Memory B cell (primary cell): ENCODE measurements at regions not wholly inside any gene's neighbourhood (a gene's known extent, or its start where the extent isn't known, plus 50 kb on each side); places are given as distances from the start of the nearest gene placed in this dataset.

Experiments used
- ATAC-seq: fragments of 150-1000 bp; cut with Tn5 transposase; 2 replicates; pipeline ENCODE4 v1.10.0; 2021; ENCODE audit warnings: low read depth, mild to moderate bottlenecking, moderate library complexity
- DNase-seq, 2 donors: peaks; one replicate each; pipeline ENCODE4 v3.0.0; 2022; ENCODE audit warnings: low spot score in 2 of 2
- H3K27ac Mint-ChIP-seq: one replicate; pipeline ENCODE4 v1.8.0; 2022; ENCODE audit warnings: mild to moderate bottlenecking, moderate library complexity, mixed read lengths
- H3K27me3 Mint-ChIP-seq: one replicate; pipeline ENCODE4 v1.8.0; 2022; ENCODE audit warnings: mixed read lengths
- H3K36me3 Mint-ChIP-seq: one replicate; pipeline ENCODE4 v1.8.0; 2022; ENCODE audit warnings: mild to moderate bottlenecking, mixed read lengths
- H3K4me1 Mint-ChIP-seq: one replicate; pipeline ENCODE4 v1.8.0; 2022; ENCODE audit warnings: mixed read lengths
- H3K4me3 Mint-ChIP-seq: one replicate; pipeline ENCODE4 v1.8.0; 2022; ENCODE audit warnings: mild to moderate bottlenecking, moderate library complexity, mixed read lengths
- H3K9me3 Mint-ChIP-seq: one replicate; pipeline ENCODE4 v1.8.0; 2022; ENCODE audit warnings: mixed read lengths

- no peaks in the 10 kb centered on the region for H3K9me3 Mint-ChIP-seq
- no peaks in the 10 kb centered on the region for H3K4me1 Mint-ChIP-seq
- no peak overlapping the region for H3K27ac Mint-ChIP-seq
- no peak overlapping the region for H3K4me3 Mint-ChIP-seq
- H3K27me3 Mint-ChIP-seq, result no peaks in the 10 kb centered on the region
- H3K36me3 Mint-ChIP-seq, result no peaks in the 10 kb centered on the region
- no peak for DNase-seq
- no peak for ATAC-seq
Measured at GRCh38 chrX:9241427-9241826, 207.5 kb upstream of the FAM9B start.

GRCh38 chrX:9249051-9249846, 215.3 kb upstream of the FAM9B start:
- Mint-ChIP-seq H3K27ac (no peak overlapping the region), H3K9me3 (no peaks in the 10 kb centered on the region), H3K36me3 (no peaks in the 10 kb centered on the region), H3K27me3 (no peaks in the 10 kb centered on the region), H3K4me1 (no peaks in the 10 kb centered on the region), H3K4me3 (no peak overlapping the region)
- ATAC-seq, result no peak
- no peak for DNase-seq

- no peaks in the 10 kb centered on the region for H3K4me1 Mint-ChIP-seq
- DNase-seq, result no peak
- H3K4me3 Mint-ChIP-seq, result no peak overlapping the region
- ATAC-seq, result no peak
- H3K27ac Mint-ChIP-seq, result no peak overlapping the region
- no peaks in the 10 kb centered on the region for H3K27me3 Mint-ChIP-seq
- no peaks in the 10 kb centered on the region for H3K9me3 Mint-ChIP-seq
- H3K36me3 Mint-ChIP-seq, result no peaks in the 10 kb centered on the region
Measured at GRCh38 chrX:9252182-9252581, 212.7 kb upstream of the TBL1X start.

- H3K27me3 Mint-ChIP-seq, result no peaks in the 10 kb centered on the region
- no peak for DNase-seq
- H3K27ac Mint-ChIP-seq, result no peak overlapping the region
- H3K9me3 Mint-ChIP-seq, result no peaks in the 10 kb centered on the region
- H3K36me3 Mint-ChIP-seq, result no peaks in the 10 kb centered on the region
- no peaks in the 10 kb centered on the region for H3K4me1 Mint-ChIP-seq
- ATAC-seq, result no peak
- no peak overlapping the region for H3K4me3 Mint-ChIP-seq
Measured at GRCh38 chrX:9253211-9253610, 211.6 kb upstream of the TBL1X start.

- no peak overlapping the region for H3K27ac Mint-ChIP-seq
- H3K27me3 Mint-ChIP-seq, result no peaks in the 10 kb centered on the region
- no peak for DNase-seq
- H3K4me3 Mint-ChIP-seq, result no peak overlapping the region
- no peaks in the 10 kb centered on the region for H3K4me1 Mint-ChIP-seq
- peaks cover 6% of the 10 kb centered on the region for H3K9me3 Mint-ChIP-seq
- peaks cover 2% of the 10 kb centered on the region for H3K36me3 Mint-ChIP-seq
- no peak for ATAC-seq
Measured at GRCh38 chrX:9257718-9258420, 207.0 kb upstream of the TBL1X start.

- Mint-ChIP-seq H3K27me3 (no peaks in the 10 kb centered on the region), H3K36me3 (peaks cover 2% of the 10 kb centered on the region), H3K4me1 (no peaks in the 10 kb centered on the region), H3K4me3 (no peak overlapping the region), H3K9me3 (peaks cover 6% of the 10 kb centered on the region), H3K27ac (no peak overlapping the region)
- ATAC-seq (no peak), DNase-seq (no peak)
Measured at GRCh38 chrX:9258421-9259104, 206.3 kb upstream of the TBL1X start.

GRCh38 chrX:9260603-9261002, 204.3 kb upstream of the TBL1X start:
- H3K9me3 Mint-ChIP-seq, result peaks cover 6% of the 10 kb centered on the region
- H3K36me3 Mint-ChIP-seq, result peaks cover 2% of the 10 kb centered on the region
- H3K4me3 Mint-ChIP-seq, result no peak overlapping the region
- DNase-seq, result no peak
- no peak overlapping the region for H3K27ac Mint-ChIP-seq
- no peaks in the 10 kb centered on the region for H3K27me3 Mint-ChIP-seq
- no peaks in the 10 kb centered on the region for H3K4me1 Mint-ChIP-seq
- no peak for ATAC-seq

GRCh38 chrX:9267415-9267814, 197.4 kb upstream of the TBL1X start:
- Mint-ChIP-seq H3K4me3 (no peak overlapping the region), H3K9me3 (no peaks in the 10 kb centered on the region), H3K36me3 (peaks cover 1% of the 10 kb centered on the region), H3K4me1 (no peaks in the 10 kb centered on the region), H3K27ac (no peak overlapping the region), H3K27me3 (peaks cover 6% of the 10 kb centered on the region)
- ATAC-seq (no peak), DNase-seq (no peak)

GRCh38 chrX:9269134-9269533, 195.7 kb upstream of the TBL1X start:
- no peak for DNase-seq
- Mint-ChIP-seq H3K9me3 (peaks cover 9% of the 10 kb centered on the region), H3K36me3 (peaks cover 5% of the 10 kb centered on the region), H3K4me3 (no peak overlapping the region), H3K27ac (no peak overlapping the region), H3K4me1 (peaks cover 4% of the 10 kb centered on the region), H3K27me3 (peaks cover 6% of the 10 kb centered on the region)
- ATAC-seq, result no peak

- H3K4me3 Mint-ChIP-seq, result no peak overlapping the region
- DNase-seq, result no peak
- peaks cover 3% of the 10 kb centered on the region for H3K36me3 Mint-ChIP-seq
- no peak for ATAC-seq
- peaks cover 5% of the 10 kb centered on the region for H3K27me3 Mint-ChIP-seq
- H3K9me3 Mint-ChIP-seq, result peaks cover 9% of the 10 kb centered on the region
- no peak overlapping the region for H3K27ac Mint-ChIP-seq
- peaks cover 4% of the 10 kb centered on the region for H3K4me1 Mint-ChIP-seq
Measured at GRCh38 chrX:9271789-9272525, 192.9 kb upstream of the TBL1X start.

- H3K27ac Mint-ChIP-seq, result peak overlapping the region; percentile 71
- peaks cover 5% of the 10 kb centered on the region for H3K36me3 Mint-ChIP-seq
- H3K27me3 Mint-ChIP-seq, result peaks cover 3% of the 10 kb centered on the region
- H3K9me3 Mint-ChIP-seq, result peaks cover 9% of the 10 kb centered on the region
- H3K4me1 Mint-ChIP-seq, result peaks cover 7% of the 10 kb centered on the region
- H3K4me3 Mint-ChIP-seq, result no peak overlapping the region
- ATAC-seq (no peak), DNase-seq (no peak)
Measured at GRCh38 chrX:9273744-9274143, 191.1 kb upstream of the TBL1X start.

- DNase-seq (no peak), ATAC-seq (no peak)
- Mint-ChIP-seq H3K4me3 (no peak overlapping the region), H3K9me3 (peaks cover 4% of the 10 kb centered on the region), H3K4me1 (peaks cover 10% of the 10 kb centered on the region), H3K27me3 (no peaks in the 10 kb centered on the region), H3K36me3 (peaks cover 1% of the 10 kb centered on the region), H3K27ac (no peak overlapping the region)
Measured at GRCh38 chrX:9278475-9279233, 186.2 kb upstream of the TBL1X start.

- Mint-ChIP-seq H3K4me1 (peaks cover 8% of the 10 kb centered on the region), H3K27me3 (peaks cover 1% of the 10 kb centered on the region), H3K4me3 (no peak overlapping the region), H3K27ac (no peak overlapping the region), H3K36me3 (peaks cover 1% of the 10 kb centered on the region), H3K9me3 (no peaks in the 10 kb centered on the region)
- no peak for DNase-seq
- no peak for ATAC-seq
Measured at GRCh38 chrX:9279234-9279544, 185.7 kb upstream of the TBL1X start.
